ENCODE measurements at regions not wholly inside any gene's neighbourhood (a gene's known extent, or its start where the extent isn't known, plus 50 kb on each side); places are given as distances from the start of the nearest gene placed in this dataset.

DNA sequence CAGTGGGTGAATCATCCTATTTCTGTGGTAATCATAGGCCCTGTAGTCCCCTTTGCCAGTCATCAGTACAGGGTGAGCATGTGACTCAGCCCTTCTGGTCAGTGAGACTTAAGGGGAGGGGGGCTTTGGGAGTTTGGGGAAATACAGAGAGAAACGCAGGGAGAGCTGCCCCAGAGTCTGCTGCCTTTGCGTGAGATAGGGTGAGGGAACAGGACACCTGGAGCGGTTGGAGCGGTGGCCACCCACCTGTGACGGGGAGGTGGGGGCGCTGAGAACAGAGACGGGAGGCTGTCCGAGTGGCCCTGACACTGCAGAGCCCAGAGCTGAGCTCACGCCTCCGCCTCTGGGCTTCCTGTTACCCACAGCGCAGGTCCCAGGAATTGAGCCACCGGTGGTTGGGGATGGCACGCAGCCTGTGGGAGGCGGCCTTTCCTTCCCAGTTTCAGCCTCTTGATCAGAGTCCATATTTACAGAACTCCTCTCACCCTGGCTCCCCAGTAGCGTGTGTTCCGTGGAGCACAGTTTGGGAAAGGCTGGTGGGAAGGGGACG, 92.0 kb upstream of the ERCC6L2 start:
- Histone ChIP-seq H3K9ac (ENCODE audit: insufficient read depth in 1 of 2, low read depth in 2 of 2, low read length in 2 of 2) (no peak overlapping the region), H3K9me1 (ENCODE audit: control insufficient read depth, insufficient read depth, low read length) (no peaks in the 10 kb centered on the region), H3K27me3 (ENCODE audit: control insufficient read depth in 2 of 2, insufficient read depth in 2 of 2, low read length in 2 of 2) (peaks cover 36 to 64% of the 10 kb centered on the region in 2 experiments), H2AFZ (ENCODE audit: low read depth, low read length) (peak overlapping the region; percentile 19; the same call in 1 of the 2 replicates), H3K9me3 (replicated peaks; ENCODE audit: control insufficient read depth, insufficient read depth, low read depth, low read length) (no peaks in the 10 kb centered on the region), H4K20me1 (replicated peaks; ENCODE audit: control insufficient read depth, insufficient read depth, low read length) (no peaks in the 10 kb centered on the region), H3K79me2 (ENCODE audit: control insufficient read depth, insufficient read depth, low read length) (no peaks in the 10 kb centered on the region), H3K36me3 (ENCODE audit: control insufficient read depth, insufficient read depth, low read length) (no peaks in the 10 kb centered on the region), H3K4me2 (ENCODE audit: insufficient read depth, low read length) (no peak overlapping the region), H3K27ac (ENCODE audit: extremely low read depth, low read depth, low read length) (no peak overlapping the region), H3K4me1 (replicated peaks in 1 of 2; ENCODE audit: control insufficient read depth in 2 of 2, insufficient read depth in 2 of 2, low read length in 2 of 2) (peaks cover 0 to 10% of the 10 kb centered on the region in 2 experiments; a peak in 4 of 5 replicates), H3K4me3 (no peak overlapping the region; the same call in 1 of the 2 replicates)
- ChIA-PET CTCF (ENCODE audit: low intra/inter-chr PET ratio) (no interaction called here), POLR2A (no interaction called here)
- WGBS (ENCODE audit: insufficient coverage, low coverage, missing lambda C conversion rate): 7% methylated on average over 17 of the region's 17 CpGs
- no TSS peak for BruUV-seq (replicated peaks)
- in situ Hi-C loops (cut with MboI) (no loop called here), intact Hi-C loops (cut with micrococcal nuclease) (no loop called here)
- peak in 1 of 4 experiments; percentile 30 for DNase-seq (ENCODE audit: extremely low read depth in 1 of 4, low spot score in 3 of 4)
- ATAC-seq: peak; percentile 63
- FAIRE-seq: no peak
- TF ChIP-seq, protein P1, sequence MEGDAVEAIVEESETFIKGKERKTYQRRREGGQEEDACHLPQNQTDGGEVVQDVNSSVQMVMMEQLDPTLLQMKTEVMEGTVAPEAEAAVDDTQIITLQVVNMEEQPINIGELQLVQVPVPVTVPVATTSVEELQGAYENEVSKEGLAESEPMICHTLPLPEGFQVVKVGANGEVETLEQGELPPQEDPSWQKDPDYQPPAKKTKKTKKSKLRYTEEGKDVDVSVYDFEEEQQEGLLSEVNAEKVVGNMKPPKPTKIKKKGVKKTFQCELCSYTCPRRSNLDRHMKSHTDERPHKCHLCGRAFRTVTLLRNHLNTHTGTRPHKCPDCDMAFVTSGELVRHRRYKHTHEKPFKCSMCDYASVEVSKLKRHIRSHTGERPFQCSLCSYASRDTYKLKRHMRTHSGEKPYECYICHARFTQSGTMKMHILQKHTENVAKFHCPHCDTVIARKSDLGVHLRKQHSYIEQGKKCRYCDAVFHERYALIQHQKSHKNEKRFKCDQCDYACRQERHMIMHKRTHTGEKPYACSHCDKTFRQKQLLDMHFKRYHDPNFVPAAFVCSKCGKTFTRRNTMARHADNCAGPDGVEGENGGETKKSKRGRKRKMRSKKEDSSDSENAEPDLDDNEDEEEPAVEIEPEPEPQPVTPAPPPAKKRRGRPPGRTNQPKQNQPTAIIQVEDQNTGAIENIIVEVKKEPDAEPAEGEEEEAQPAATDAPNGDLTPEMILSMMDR (IDR thresholded peaks at IDR 0.05 in 2 of 3, conservative IDR thresholded peaks at IDR 0.05 in 1 of 3; ENCODE audit: insufficient read depth in 2 of 3, low read depth in 1 of 3, low read length in 3 of 3): 0 out of 6 replicates have a peak, but pooled peaks of 1 of the 3 experiments have one; percentile 17
- TF ChIP-seq NRF1 (conservative IDR thresholded peaks at IDR 0.05 in 1 of 2, IDR thresholded peaks at IDR 0.05 in 1 of 2): peak; percentile 45 to 58
- no peak for TF ChIP-seq MEIS2 (IDR thresholded peaks at IDR 0.05; ENCODE audit: partially characterized antibody)
- TF ChIP-seq, protein P2, sequence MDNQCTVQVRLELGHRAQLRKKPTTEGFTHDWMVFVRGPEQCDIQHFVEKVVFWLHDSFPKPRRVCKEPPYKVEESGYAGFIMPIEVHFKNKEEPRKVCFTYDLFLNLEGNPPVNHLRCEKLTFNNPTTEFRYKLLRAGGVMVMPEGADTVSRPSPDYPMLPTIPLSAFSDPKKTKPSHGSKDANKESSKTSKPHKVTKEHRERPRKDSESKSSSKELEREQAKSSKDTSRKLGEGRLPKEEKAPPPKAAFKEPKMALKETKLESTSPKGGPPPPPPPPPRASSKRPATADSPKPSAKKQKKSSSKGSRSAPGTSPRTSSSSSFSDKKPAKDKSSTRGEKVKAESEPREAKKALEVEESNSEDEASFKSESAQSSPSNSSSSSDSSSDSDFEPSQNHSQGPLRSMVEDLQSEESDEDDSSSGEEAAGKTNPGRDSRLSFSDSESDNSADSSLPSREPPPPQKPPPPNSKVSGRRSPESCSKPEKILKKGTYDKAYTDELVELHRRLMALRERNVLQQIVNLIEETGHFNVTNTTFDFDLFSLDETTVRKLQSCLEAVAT (IDR thresholded peaks at IDR 0.05): no peak
- TF ChIP-seq HMG20B (CRISPR knock-in tag; IDR thresholded peaks at IDR 0.05): no peak
- TF ChIP-seq FOSL1 (tag; conservative IDR thresholded peaks at IDR 0.05): peak; percentile 61
- TF ChIP-seq EGR1 (conservative IDR thresholded peaks at IDR 0.05): peak; percentile 46; the same call in 1 of the 2 replicates
- TF ChIP-seq ZSCAN29 (IDR thresholded peaks at IDR 0.05): no peak
- no peak for TF ChIP-seq MAFG (tag; conservative IDR thresholded peaks at IDR 0.05)
- no peak for TF ChIP-seq ZNF347 (CRISPR knock-in tag; IDR thresholded peaks at IDR 0.05; ENCODE audit: low read depth)
- no peak for TF ChIP-seq ZNF584 (CRISPR knock-in tag; IDR thresholded peaks at IDR 0.05; ENCODE audit: low read depth)
- TF ChIP-seq EP300 (IDR thresholded peaks at IDR 0.05; ENCODE audit: low read length): no peak
- TF ChIP-seq ZC3H11A (IDR thresholded peaks at IDR 0.05; ENCODE audit: low read depth, low read length): no peak
- no peak for TF ChIP-seq CEBPG (CRISPR knock-in tag; IDR thresholded peaks at IDR 0.05)
- TF ChIP-seq CEBPG (tag; conservative IDR thresholded peaks at IDR 0.05 in 1 of 2, IDR thresholded peaks at IDR 0.05 in 1 of 2): no peak
- no peak for TF ChIP-seq NFE2 (IDR thresholded peaks at IDR 0.05; ENCODE audit: low read depth)
- no peak for TF ChIP-seq POU5F1 (IDR thresholded peaks at IDR 0.05; ENCODE audit: borderline replicate concordance, low read depth, low read length, partially characterized antibody)
- no peak for TF ChIP-seq ZNF699 (CRISPR knock-in tag; IDR thresholded peaks at IDR 0.05; ENCODE audit: insufficient replicate concordance)
- TF ChIP-seq POLR3G (IDR thresholded peaks at IDR 0.05; ENCODE audit: extremely low read depth, insufficient read length, insufficient replicate concordance): no peak
- TF ChIP-seq, protein P3, sequence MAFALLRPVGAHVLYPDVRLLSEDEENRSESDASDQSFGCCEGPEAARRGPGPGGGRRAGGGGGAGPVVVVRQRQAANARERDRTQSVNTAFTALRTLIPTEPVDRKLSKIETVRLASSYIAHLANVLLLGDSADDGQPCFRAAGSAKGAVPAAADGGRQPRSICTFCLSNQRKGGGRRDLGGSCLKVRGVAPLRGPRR (CRISPR knock-in tag; IDR thresholded peaks at IDR 0.05): no peak

All from K562 (cell line).